Lung (tissue), 11 donors: ENCODE measurements at regions not wholly inside any gene's neighbourhood (a gene's known extent, or its start where the extent isn't known, plus 50 kb on each side); places are given as distances from the start of the nearest gene placed in this dataset.
A peak's percentile ranks its signal among the peaks of the same experiment; 100 is the strongest.

Experiments used
- ATAC-seq: fragments of 200-7000 bp; cut with Tn5 transposase; one replicate; pipeline ENCODE4 v1.9.1; 2020; ENCODE audit warnings: moderate number of reproducible peaks; ENCODE audit not compliant: insufficient read depth, low FRiP score
- DNase-seq, 3 donors: peaks; one replicate each; pipeline ENCODE4 v3.0.0-alpha.2; 2013 to 2017
- H3K27ac ChIP-seq, 2 donors: one replicate each; pipeline ENCODE4 v1.5.1; 2013; ENCODE audit warnings: mild to moderate bottlenecking in 2 of 2, moderate library complexity in 2 of 2, control low read depth in 1 of 2, inconsistent platforms in 1 of 2, low read depth in 1 of 2, low read length in 1 of 2
- H3K27me3 ChIP-seq, 3 donors: one replicate each; pipeline ENCODE4 v1.5.1; 2013; ENCODE audit warnings: low read length in 2 of 3; ENCODE audit not compliant: control insufficient read depth in 3 of 3, insufficient read depth in 3 of 3
- H3K36me3 ChIP-seq, 4 donors: one replicate each; pipeline ENCODE4 v1.5.1; 2013; ENCODE audit warnings: low read length in 4 of 4, mild to moderate bottlenecking in 1 of 4, moderate library complexity in 1 of 4; ENCODE audit not compliant: control insufficient read depth in 4 of 4, insufficient read depth in 4 of 4
- H3K4me1 ChIP-seq, 5 donors: one replicate each; pipeline ENCODE4 v1.5.1; 2013; ENCODE audit warnings: low read length in 5 of 5, mild to moderate bottlenecking in 2 of 5, moderate library complexity in 1 of 5; ENCODE audit not compliant: control insufficient read depth in 5 of 5, insufficient read depth in 5 of 5
- H3K4me3 ChIP-seq: one replicate; pipeline ENCODE4 v1.5.1; 2013; ENCODE audit warnings: mild to moderate bottlenecking, control low read depth, moderate library complexity
- H3K9ac ChIP-seq, 2 donors: one replicate each; pipeline ENCODE4 v1.5.1; 2013; ENCODE audit warnings: low read length in 2 of 2, control low read depth in 1 of 2; ENCODE audit not compliant: insufficient read depth in 1 of 2
- H3K9me3 ChIP-seq, 4 donors: one replicate each; pipeline ENCODE4 v1.5.1; 2013; ENCODE audit warnings: low read length in 3 of 4, mild to moderate bottlenecking in 1 of 4, moderate library complexity in 1 of 4; ENCODE audit not compliant: control insufficient read depth in 4 of 4, insufficient read depth in 3 of 4
- WGBS, 2 donors: extraction: QIAGEN DNeasy Blood & Tissue Kit; methylation state at CpG; one replicate each; pipeline ENCODE4 v1.1.7; 2013; 5-methylcytosine and 5-hydroxymethylcytosine counted together
- TF ChIP-seq, protein P1 (sequence below): IDR thresholded peaks from 2 replicates; pipeline ENCODE4 v1.5.1; 2012; ENCODE audit warnings: mild to moderate bottlenecking; ENCODE audit errors: control extremely low read depth, extremely low read depth
- donor health status: control.
- donor health status: control.
- donor health status: Bipolar disorder and iron deficiency.
- donor health status: healthy.
- donor health status: DM: yes; HTN: yes; CAD: no.

DNA sequence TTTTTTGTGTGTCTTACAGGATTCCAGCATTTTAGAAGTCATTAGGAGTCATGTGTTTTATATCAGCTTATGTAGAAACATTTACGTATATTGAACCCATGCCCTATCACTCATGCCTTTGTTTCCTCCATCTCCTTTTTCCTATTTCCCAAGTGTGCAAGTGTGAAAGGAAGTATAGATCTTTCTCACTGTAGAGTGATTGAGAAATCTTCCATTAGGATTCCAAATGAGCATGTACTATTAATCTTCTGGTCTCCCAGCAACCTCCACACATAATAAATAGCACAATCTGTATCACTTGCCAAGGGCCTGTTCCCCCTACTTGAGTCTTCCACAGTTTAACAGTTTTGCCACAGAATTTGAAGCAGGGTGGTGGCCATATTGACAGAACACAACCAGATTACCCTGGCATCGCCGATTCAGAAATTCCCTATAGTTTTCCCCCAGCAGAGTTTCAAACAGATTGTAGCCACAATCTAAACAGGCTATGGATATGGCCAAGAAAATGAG is 1052.8 kb downstream of the TTLL7 start:
- DNase-seq: peak in 1 of 3 donors; percentile 38
- TF ChIP-seq, protein P1, sequence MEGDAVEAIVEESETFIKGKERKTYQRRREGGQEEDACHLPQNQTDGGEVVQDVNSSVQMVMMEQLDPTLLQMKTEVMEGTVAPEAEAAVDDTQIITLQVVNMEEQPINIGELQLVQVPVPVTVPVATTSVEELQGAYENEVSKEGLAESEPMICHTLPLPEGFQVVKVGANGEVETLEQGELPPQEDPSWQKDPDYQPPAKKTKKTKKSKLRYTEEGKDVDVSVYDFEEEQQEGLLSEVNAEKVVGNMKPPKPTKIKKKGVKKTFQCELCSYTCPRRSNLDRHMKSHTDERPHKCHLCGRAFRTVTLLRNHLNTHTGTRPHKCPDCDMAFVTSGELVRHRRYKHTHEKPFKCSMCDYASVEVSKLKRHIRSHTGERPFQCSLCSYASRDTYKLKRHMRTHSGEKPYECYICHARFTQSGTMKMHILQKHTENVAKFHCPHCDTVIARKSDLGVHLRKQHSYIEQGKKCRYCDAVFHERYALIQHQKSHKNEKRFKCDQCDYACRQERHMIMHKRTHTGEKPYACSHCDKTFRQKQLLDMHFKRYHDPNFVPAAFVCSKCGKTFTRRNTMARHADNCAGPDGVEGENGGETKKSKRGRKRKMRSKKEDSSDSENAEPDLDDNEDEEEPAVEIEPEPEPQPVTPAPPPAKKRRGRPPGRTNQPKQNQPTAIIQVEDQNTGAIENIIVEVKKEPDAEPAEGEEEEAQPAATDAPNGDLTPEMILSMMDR: no peak
- Histone ChIP-seq H3K36me3 (no peaks in the 10 kb centered on the region), H3K9ac (no peak overlapping the region), H3K4me3 (no peak overlapping the region), H3K27ac (no peak overlapping the region), H3K27me3 (no peaks in the 10 kb centered on the region), H3K9me3 (no peaks in the 10 kb centered on the region), H3K4me1 (peaks cover 0 to 44% (median 0%) of the 10 kb centered on the region in 5 donors)
- WGBS, 2 donors: 91 to 93% methylated on average over 3 of the region's 3 CpGs
- no peak for ATAC-seq

DNA sequence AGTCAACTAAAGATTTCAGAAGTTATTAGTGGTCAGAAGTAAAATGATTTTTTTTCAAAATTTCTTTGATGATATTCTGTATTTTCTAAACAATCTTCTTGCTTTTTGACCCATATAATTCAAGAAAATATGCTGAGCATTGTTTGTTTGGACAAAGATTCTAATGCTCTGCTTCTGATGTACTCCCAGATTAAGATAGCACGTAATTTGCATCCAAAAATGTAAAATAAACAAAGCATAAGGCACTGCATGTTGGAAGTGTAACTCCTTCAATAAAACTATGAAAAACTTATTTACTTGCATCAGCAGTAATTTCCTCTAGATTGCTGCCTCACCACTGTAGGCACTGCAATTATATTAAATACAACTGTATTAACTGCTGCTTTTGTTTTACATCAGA is 1054.1 kb downstream of the TTLL7 start:
- Histone ChIP-seq H3K4me1 (peaks cover 0 to 44% (median under 1%) of the 10 kb centered on the region in 5 donors), H3K9me3 (no peaks in the 10 kb centered on the region), H3K4me3 (no peak overlapping the region), H3K27me3 (no peaks in the 10 kb centered on the region), H3K9ac (no peak overlapping the region), H3K27ac (no peak overlapping the region), H3K36me3 (no peaks in the 10 kb centered on the region)
- WGBS, 2 donors: 62 to 67% methylated on average over 1 of the region's 1 CpG
- DNase-seq (peak in 2 of 3 donors; percentile 90), ATAC-seq (no peak)
- TF ChIP-seq, protein P1: no peak

DNA sequence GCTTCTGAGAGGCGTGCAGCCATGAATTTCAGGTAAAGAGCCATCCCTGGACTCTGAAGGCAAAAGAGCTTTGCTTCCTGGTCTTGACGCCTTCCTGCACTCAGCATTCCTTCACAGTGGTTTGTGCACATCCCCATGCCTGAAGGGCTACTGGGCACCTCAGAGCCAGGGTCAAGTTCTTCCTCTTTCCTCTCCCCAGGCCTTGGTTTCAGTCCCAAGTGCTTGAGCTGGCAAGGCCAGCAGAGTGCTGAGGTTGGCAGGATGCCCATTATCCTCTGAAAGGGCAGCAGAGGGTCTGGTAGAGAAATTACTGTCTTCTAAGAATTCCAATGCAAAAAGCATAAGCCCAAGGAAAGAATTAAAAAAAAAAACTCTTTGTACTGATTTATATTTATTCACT is 1064.9 kb downstream of the TTLL7 start:
- Histone ChIP-seq H3K9ac (no peak overlapping the region), H3K4me1 (peaks cover 3 to 28% (median 7%) of the 10 kb centered on the region in 5 donors), H3K27ac (no peak overlapping the region), H3K27me3 (no peaks in the 10 kb centered on the region), H3K9me3 (no peaks in the 10 kb centered on the region), H3K4me3 (no peak overlapping the region), H3K36me3 (no peaks in the 10 kb centered on the region)
- TF ChIP-seq, protein P1: no peak
- peak in 1 of 3 donors; percentile 40 for DNase-seq
- WGBS, 2 donors: 81 to 83% methylated on average over 2 of the region's 2 CpGs
- no peak for ATAC-seq

DNA sequence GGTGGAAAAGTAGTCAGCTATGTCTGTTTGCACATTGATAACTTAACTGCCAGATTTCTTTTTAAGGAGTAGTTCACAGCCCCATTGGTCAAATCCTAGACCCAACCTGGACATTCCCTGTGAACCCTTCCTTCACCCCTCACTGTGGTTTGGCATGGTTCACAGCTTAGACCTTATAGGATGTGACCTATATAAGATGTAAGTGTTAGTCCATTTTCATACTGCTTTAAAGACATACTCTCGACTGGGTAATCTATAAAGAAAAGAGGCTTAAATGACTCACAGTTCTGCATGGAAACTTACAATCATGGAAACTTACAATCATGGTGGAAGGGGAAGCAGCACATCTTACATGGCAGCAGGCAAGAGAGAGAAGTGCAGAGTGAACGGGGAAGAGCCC is 1066.2 kb downstream of the TTLL7 start:
- no peak for DNase-seq

More for the DNA sequence above, 1066.2 kb downstream of the TTLL7 start:
- TF ChIP-seq, protein P1: no peak
- WGBS, 2 donors: 90 to 91% methylated on average over 2 of the region's 2 CpGs
- Histone ChIP-seq H3K4me1 (peaks cover 3 to 35% (median 7%) of the 10 kb centered on the region in 5 donors), H3K36me3 (no peaks in the 10 kb centered on the region), H3K27me3 (no peaks in the 10 kb centered on the region), H3K27ac (no peak overlapping the region), H3K9ac (no peak overlapping the region), H3K4me3 (no peak overlapping the region), H3K9me3 (no peaks in the 10 kb centered on the region)
- ATAC-seq: no peak
